CD4-positive, alpha-beta memory T cell (primary cell): ENCODE measurements at regions not wholly inside any gene's neighbourhood (a gene's known extent, or its start where the extent isn't known, plus 50 kb on each side); places are given as distances from the start of the nearest gene placed in this dataset.

Experiments
- CTCF ChIA-PET: fragments of 350-600 bp; sonication (Branson Sonifier 250); formaldehyde crosslinking; loops from one replicate; lab custom pipeline; 2021; ENCODE audit warnings: inconsistent platforms; ENCODE audit not compliant: partially characterized antibody; lab: Charles Lee
- POLR2A ChIA-PET: fragments of 350-600 bp; sonication (Branson Sonifier 250); formaldehyde crosslinking; loops from one replicate; lab custom pipeline; 2021; ENCODE audit not compliant: partially characterized antibody; lab: Charles Lee
- DNase-seq, 5 donors: peaks; one replicate each; pipeline versions ENCODE4 v3.0.0 to v3.0.0-alpha.2; 2020 to 2022; ENCODE audit warnings: mixed read lengths in 1 of 5
- H3K27ac ChIP-seq: one replicate; pipeline ENCODE4 v1.7.0; 2013; ENCODE audit warnings: low read depth, low read length
- H3K27me3 ChIP-seq: 2 replicates; pipeline ENCODE4 v1.7.0; 2013; ENCODE audit warnings: mild to moderate bottlenecking, low read length, moderate library complexity; ENCODE audit not compliant: insufficient read depth
- H3K36me3 ChIP-seq: 2 replicates; pipeline ENCODE4 v1.7.0; 2013; ENCODE audit warnings: mild to moderate bottlenecking, low read length, moderate library complexity; ENCODE audit not compliant: insufficient read depth
- H3K4me1 ChIP-seq: 2 replicates; pipeline ENCODE4 v1.7.0; 2013; ENCODE audit warnings: mild to moderate bottlenecking, low read length, moderate library complexity; ENCODE audit not compliant: insufficient read depth
- H3K4me3 ChIP-seq, 2 donors: one replicate each; pipeline ENCODE4 v1.7.0; 2013; ENCODE audit warnings: low read length in 2 of 2, mild to moderate bottlenecking in 1 of 2
- H3K9me3 ChIP-seq, 2 donors: one replicate each; pipeline ENCODE4 v1.7.0; 2013; ENCODE audit warnings: low read length in 2 of 2, control low read depth in 1 of 2; ENCODE audit not compliant: control insufficient read depth in 1 of 2
- H3K27ac Mint-ChIP-seq, 7 donors: one replicate each; pipeline ENCODE4 v1.8.0; 2020 to 2021; ENCODE audit warnings: mixed read lengths in 7 of 7, mild to moderate bottlenecking in 6 of 7, inconsistent platforms in 3 of 7, moderate library complexity in 3 of 7
- H3K27me3 Mint-ChIP-seq, 2 donors: one replicate each; pipeline ENCODE4 v1.8.0; 2020 to 2021; ENCODE audit warnings: mixed read lengths in 2 of 2
- H3K36me3 Mint-ChIP-seq, 2 donors: one replicate each; pipeline ENCODE4 v1.8.0; 2020 to 2021; ENCODE audit warnings: mixed read lengths in 2 of 2, inconsistent platforms in 1 of 2, mild to moderate bottlenecking in 1 of 2
- H3K4me1 Mint-ChIP-seq, 4 donors: one replicate each; pipeline ENCODE4 v1.8.0; 2020 to 2021; ENCODE audit warnings: mixed read lengths in 4 of 4, mild to moderate bottlenecking in 1 of 4
- H3K4me3 Mint-ChIP-seq, 8 donors: one replicate each; pipeline ENCODE4 v1.8.0; 2020 to 2021; ENCODE audit warnings: mixed read lengths in 8 of 8, mild to moderate bottlenecking in 7 of 8, moderate library complexity in 6 of 8, inconsistent platforms in 3 of 8
- H3K9me3 Mint-ChIP-seq, 8 donors: one replicate each; pipeline ENCODE4 v1.8.0; 2020 to 2021; ENCODE audit warnings: mixed read lengths in 8 of 8, mild to moderate bottlenecking in 5 of 8, inconsistent platforms in 3 of 8, moderate library complexity in 1 of 8
- intact Hi-C: fragments of 100-400 bp; cut with micrococcal nuclease; formaldehyde crosslinking; loops from one replicate; pipeline ENCODE4 v1.15.1; 2023

GRCh38 chr4:138645289-138645688 lies 370.3 kb upstream of the NOCT start:
- H3K36me3 ChIP-seq = no peaks in the 10 kb centered on the region
- H3K9me3 ChIP-seq = no peaks in the 10 kb centered on the region
- CTCF ChIA-PET = no interaction called here
- H3K27ac Mint-ChIP-seq = no peak overlapping the region
- no peak for DNase-seq
- no peak overlapping the region for H3K27ac ChIP-seq
- no peaks in the 10 kb centered on the region for H3K4me1 Mint-ChIP-seq
- H3K27me3 Mint-ChIP-seq = peaks cover 0 to 6% of the 10 kb centered on the region in 2 donors
- H3K9me3 Mint-ChIP-seq = peaks cover 0 to 3% (median 2%) of the 10 kb centered on the region in 8 donors
- H3K4me3 ChIP-seq = no peak overlapping the region
- intact Hi-C loops = no loop called here
- no peaks in the 10 kb centered on the region for H3K4me1 ChIP-seq
- POLR2A ChIA-PET = no interaction called here
- no peaks in the 10 kb centered on the region for H3K27me3 ChIP-seq
- no peaks in the 10 kb centered on the region for H3K36me3 Mint-ChIP-seq
- H3K4me3 Mint-ChIP-seq = no peak overlapping the region

DNA sequence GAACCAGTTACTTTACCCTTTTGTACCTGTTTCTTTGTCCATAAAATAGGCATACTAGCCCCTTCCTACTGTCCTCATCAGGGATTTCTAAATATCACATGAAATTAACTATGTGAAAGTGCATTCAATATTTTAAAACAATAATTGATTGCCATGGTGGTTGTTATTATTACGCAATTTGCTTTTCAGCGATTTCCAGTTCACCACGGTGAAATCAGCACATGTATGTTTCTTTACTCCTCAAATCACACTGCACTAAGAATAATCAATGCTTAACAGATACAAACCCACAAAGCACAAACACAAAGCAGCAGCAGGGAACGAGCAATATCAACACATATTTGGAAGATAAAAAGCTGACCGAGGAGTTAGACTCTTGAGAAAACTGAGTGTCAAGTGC lies 371.3 kb upstream of the NOCT start:
- CTCF ChIA-PET = no interaction called here

DNA sequence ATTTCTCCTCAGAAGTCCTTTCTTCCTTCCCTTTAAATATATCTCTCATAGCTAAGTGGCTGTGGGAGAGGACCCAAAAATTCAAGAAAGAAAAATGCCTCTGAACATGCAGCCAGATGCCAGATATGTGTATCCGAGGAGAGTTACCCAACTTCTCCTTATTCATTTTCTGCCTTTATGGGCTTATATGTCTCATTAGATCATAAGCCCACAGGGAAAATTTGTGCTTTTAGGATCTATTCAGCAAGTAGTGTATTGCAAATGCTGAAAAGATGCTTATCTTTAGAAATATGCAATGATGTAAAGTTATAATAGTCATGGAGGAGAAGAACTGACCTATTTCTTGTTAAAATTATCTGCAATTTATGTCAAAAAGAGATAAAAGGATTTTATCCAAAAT lies 371.8 kb upstream of the NOCT start:
- ChIA-PET CTCF (no interaction called here), POLR2A (no interaction called here)
- Histone ChIP-seq H3K27me3 (no peaks in the 10 kb centered on the region), H3K36me3 (no peaks in the 10 kb centered on the region), H3K27ac (no peak overlapping the region), H3K9me3 (no peaks in the 10 kb centered on the region), H3K4me3 (no peak overlapping the region), H3K4me1 (no peaks in the 10 kb centered on the region)
- peaks cover 0 to 5% of the 10 kb centered on the region in 2 donors for H3K27me3 Mint-ChIP-seq
- no peaks in the 10 kb centered on the region for H3K36me3 Mint-ChIP-seq
- DNase-seq = no peak
- no peak overlapping the region for H3K4me3 Mint-ChIP-seq
- no peaks in the 10 kb centered on the region for H3K4me1 Mint-ChIP-seq
- intact Hi-C loops = no loop called here
- H3K9me3 Mint-ChIP-seq = peaks cover 0 to 3% (median 2%) of the 10 kb centered on the region in 8 donors
- H3K27ac Mint-ChIP-seq = no peak overlapping the region

More for the DNA sequence above, 371.3 kb upstream of the NOCT start:
- H3K27ac Mint-ChIP-seq = no peak overlapping the region
- no peak overlapping the region for H3K4me3 Mint-ChIP-seq
- peaks cover 0 to 3% (median 2%) of the 10 kb centered on the region in 8 donors for H3K9me3 Mint-ChIP-seq
- POLR2A ChIA-PET = no interaction called here
- H3K27me3 ChIP-seq = no peaks in the 10 kb centered on the region
- no peaks in the 10 kb centered on the region for H3K4me1 Mint-ChIP-seq
- no peak overlapping the region for H3K4me3 ChIP-seq
- no peaks in the 10 kb centered on the region for H3K36me3 Mint-ChIP-seq
- H3K9me3 ChIP-seq = no peaks in the 10 kb centered on the region
- no peak overlapping the region for H3K27ac ChIP-seq
- no peak for DNase-seq
- H3K36me3 ChIP-seq = no peaks in the 10 kb centered on the region
- intact Hi-C loops = no loop called here
- no peaks in the 10 kb centered on the region for H3K4me1 ChIP-seq
- peaks cover 0 to 5% of the 10 kb centered on the region in 2 donors for H3K27me3 Mint-ChIP-seq

GRCh38 chr4:138639018-138639741 lies 376.4 kb upstream of the NOCT start:
- no peaks in the 10 kb centered on the region for H3K36me3 ChIP-seq
- Mint-ChIP-seq H3K4me1 (no peaks in the 10 kb centered on the region), H3K4me3 (no peak overlapping the region), H3K9me3 (peaks cover 0 to 3% (median under 1%) of the 10 kb centered on the region in 8 donors), H3K36me3 (no peaks in the 10 kb centered on the region), H3K27me3 (peaks cover 0 to 4% of the 10 kb centered on the region in 2 donors), H3K27ac (no peak overlapping the region)
- no peak overlapping the region for H3K4me3 ChIP-seq
- intact Hi-C loops = no loop called here
- no peaks in the 10 kb centered on the region for H3K27me3 ChIP-seq
- no peaks in the 10 kb centered on the region for H3K4me1 ChIP-seq
- H3K9me3 ChIP-seq = no peaks in the 10 kb centered on the region
- ChIA-PET CTCF (no interaction called here), POLR2A (no interaction called here)
- no peak for DNase-seq
- H3K27ac ChIP-seq = no peak overlapping the region

- Mint-ChIP-seq H3K9me3 (peaks cover 0 to 4% (median 0%) of the 10 kb centered on the region in 8 donors), H3K36me3 (no peaks in the 10 kb centered on the region), H3K27ac (no peak overlapping the region), H3K4me3 (no peak overlapping the region), H3K27me3 (peaks cover 0 to 4% of the 10 kb centered on the region in 2 donors), H3K4me1 (no peaks in the 10 kb centered on the region)
- ChIA-PET POLR2A (no interaction called here), CTCF (no interaction called here)
- Histone ChIP-seq H3K4me1 (no peaks in the 10 kb centered on the region), H3K4me3 (no peak overlapping the region), H3K27me3 (no peaks in the 10 kb centered on the region), H3K27ac (no peak overlapping the region), H3K9me3 (no peaks in the 10 kb centered on the region), H3K36me3 (no peaks in the 10 kb centered on the region)
- no peak for DNase-seq
- intact Hi-C loops = no loop called here
Observed at GRCh38 chr4:138636781-138637180, 378.8 kb upstream of the NOCT start.

GRCh38 chr4:138634915-138635314 lies 380.7 kb upstream of the NOCT start:
- no peaks in the 10 kb centered on the region for H3K4me1 ChIP-seq
- H3K36me3 ChIP-seq = no peaks in the 10 kb centered on the region
- intact Hi-C loops = no loop called here
- H3K4me3 Mint-ChIP-seq = no peak overlapping the region
- H3K27me3 ChIP-seq = no peaks in the 10 kb centered on the region
- no peak overlapping the region for H3K27ac ChIP-seq
- H3K9me3 ChIP-seq = no peaks in the 10 kb centered on the region
- no peak overlapping the region for H3K4me3 ChIP-seq
- H3K27me3 Mint-ChIP-seq = no peaks in the 10 kb centered on the region
- ChIA-PET CTCF (no interaction called here), POLR2A (no interaction called here)
- no peaks in the 10 kb centered on the region for H3K4me1 Mint-ChIP-seq
- H3K27ac Mint-ChIP-seq = no peak overlapping the region
- peaks cover 0 to 2% (median 0%) of the 10 kb centered on the region in 8 donors for H3K9me3 Mint-ChIP-seq
- H3K36me3 Mint-ChIP-seq = no peaks in the 10 kb centered on the region
- DNase-seq = no peak

GRCh38 chr4:138633580-138633904 lies 382.0 kb upstream of the NOCT start:
- CTCF ChIA-PET = no interaction called here
- no peaks in the 10 kb centered on the region for H3K4me1 ChIP-seq
- H3K36me3 ChIP-seq = no peaks in the 10 kb centered on the region
- intact Hi-C loops = no loop called here
- Mint-ChIP-seq H3K9me3 (peaks cover 0 to 2% (median 0%) of the 10 kb centered on the region in 8 donors), H3K27ac (no peak overlapping the region), H3K4me3 (no peak overlapping the region), H3K4me1 (no peaks in the 10 kb centered on the region), H3K27me3 (no peaks in the 10 kb centered on the region), H3K36me3 (no peaks in the 10 kb centered on the region)
- H3K27ac ChIP-seq = no peak overlapping the region
- no peaks in the 10 kb centered on the region for H3K9me3 ChIP-seq
- no peaks in the 10 kb centered on the region for H3K27me3 ChIP-seq
- H3K4me3 ChIP-seq = no peak overlapping the region
- DNase-seq = no peak
- POLR2A ChIA-PET = no interaction called here
